DMS53 treated with DMSO at 0.1 percent for 48 hours (cell line): ENCODE measurements at regions not wholly inside any gene's neighbourhood (a gene's known extent, or its start where the extent isn't known, plus 50 kb on each side); places are given as distances from the start of the nearest gene placed in this dataset.
"Not testable (repeated sequence)": the region's sequence is repeated elsewhere in the genome, so short reads cannot be mapped to it uniquely, and the experiment has no call there.

Experiments
- DNase-seq: peaks from one replicate; lab custom pipeline; 2025; ENCODE audit not compliant: unreplicated experiment; lab: John Stamatoyannopoulos, UW

GRCh38 chr6:48747471-48747870 lies 636.5 kb upstream of the PTCHD4 start:
- DNase-seq, result no peak

GRCh38 chr6:48747040-48747439 lies 636.0 kb upstream of the PTCHD4 start:
- no peak for DNase-seq

GRCh38 chr6:48744948-48745347 lies 634.0 kb upstream of the PTCHD4 start:
- DNase-seq, result no peak

- DNase-seq, result no peak
Observed at GRCh38 chr6:48743738-48744137, 632.7 kb upstream of the PTCHD4 start.

GRCh38 chr6:48736501-48737206 lies 625.7 kb upstream of the PTCHD4 start:
- DNase-seq, result peak; percentile 10

- no peak for DNase-seq
Observed at GRCh38 chr6:48735846-48736245, 624.8 kb upstream of the PTCHD4 start.

GRCh38 chr6:48733581-48733980 lies 622.6 kb upstream of the PTCHD4 start:
- no peak for DNase-seq

- no peak for DNase-seq
Observed at GRCh38 chr6:48714699-48715098, 603.7 kb upstream of the PTCHD4 start.

- DNase-seq, result no peak
Observed at GRCh38 chr6:48714250-48714649, 603.3 kb upstream of the PTCHD4 start.

- DNase-seq, result no peak
Observed at GRCh38 chr6:48713612-48714011, 602.6 kb upstream of the PTCHD4 start.

GRCh38 chr6:48706310-48706709 lies 595.3 kb upstream of the PTCHD4 start:
- DNase-seq, result no peak

GRCh38 chr6:48701572-48701971 lies 590.6 kb upstream of the PTCHD4 start:
- DNase-seq, result no peak

GRCh38 chr6:48695872-48696271 lies 584.9 kb upstream of the PTCHD4 start:
- DNase-seq, result no peak

GRCh38 chr6:48691420-48691819 lies 580.4 kb upstream of the PTCHD4 start:
- DNase-seq, result no peak

- no peak for DNase-seq
Observed at GRCh38 chr6:48689498-48689897, 578.5 kb upstream of the PTCHD4 start.

GRCh38 chr6:48678390-48678789 lies 567.4 kb upstream of the PTCHD4 start:
- no peak for DNase-seq

- DNase-seq, result no peak
Observed at GRCh38 chr6:48671505-48671904, 560.5 kb upstream of the PTCHD4 start.

GRCh38 chr6:48670546-48670945 lies 559.5 kb upstream of the PTCHD4 start:
- no peak for DNase-seq

- no peak for DNase-seq
Observed at GRCh38 chr6:48667797-48668196, 556.8 kb upstream of the PTCHD4 start.

GRCh38 chr6:48664826-48665225 lies 553.8 kb upstream of the PTCHD4 start:
- DNase-seq, result no peak

GRCh38 chr6:48658915-48659314 lies 547.9 kb upstream of the PTCHD4 start:
- no peak for DNase-seq

GRCh38 chr6:48641544-48641943 lies 530.5 kb upstream of the PTCHD4 start:
- no peak for DNase-seq

- not testable (repeated sequence) for DNase-seq
Observed at GRCh38 chr6:48638796-48639195, 527.8 kb upstream of the PTCHD4 start.
